ENCODE measurements at regions not wholly inside any gene's neighbourhood (a gene's known extent, or its start where the extent isn't known, plus 50 kb on each side); places are given as distances from the start of the nearest gene placed in this dataset.

DNA sequence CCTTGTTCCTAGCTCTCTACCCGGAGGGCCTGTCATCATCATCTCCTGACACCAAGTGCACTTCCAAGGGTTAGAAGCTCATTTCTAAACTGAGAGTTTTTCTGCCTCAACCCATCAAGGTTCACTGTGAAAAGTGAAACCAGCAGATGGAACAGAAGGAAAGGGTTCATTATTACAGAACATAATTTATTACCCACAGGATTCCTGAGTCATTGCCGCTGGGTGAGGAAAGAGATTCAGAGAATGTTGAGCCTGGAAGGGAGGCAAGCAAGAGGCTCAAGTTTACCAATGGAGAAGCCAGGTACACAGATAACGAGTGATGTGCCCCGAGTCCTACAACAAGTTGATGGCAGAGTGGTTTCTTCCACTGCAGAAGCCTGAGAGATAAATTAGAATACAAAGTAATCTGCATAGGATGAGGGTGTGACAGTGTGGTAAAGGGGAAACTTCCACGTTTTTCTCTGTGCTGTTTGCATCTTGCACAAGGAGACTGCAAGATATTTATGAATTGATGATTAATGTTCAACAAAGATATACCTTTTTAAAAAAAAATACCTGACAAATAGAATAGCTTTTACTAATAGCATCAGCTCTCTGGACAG, 80.5 kb upstream of the SETMAR start:
- intact Hi-C loops (cut with DNase I): no loop called here
- H3K4me3 ChIP-seq: no peak overlapping the region
- no peak for TF ChIP-seq POLR2A (IDR thresholded peaks at IDR 0.05)
- TF ChIP-seq, protein P1, sequence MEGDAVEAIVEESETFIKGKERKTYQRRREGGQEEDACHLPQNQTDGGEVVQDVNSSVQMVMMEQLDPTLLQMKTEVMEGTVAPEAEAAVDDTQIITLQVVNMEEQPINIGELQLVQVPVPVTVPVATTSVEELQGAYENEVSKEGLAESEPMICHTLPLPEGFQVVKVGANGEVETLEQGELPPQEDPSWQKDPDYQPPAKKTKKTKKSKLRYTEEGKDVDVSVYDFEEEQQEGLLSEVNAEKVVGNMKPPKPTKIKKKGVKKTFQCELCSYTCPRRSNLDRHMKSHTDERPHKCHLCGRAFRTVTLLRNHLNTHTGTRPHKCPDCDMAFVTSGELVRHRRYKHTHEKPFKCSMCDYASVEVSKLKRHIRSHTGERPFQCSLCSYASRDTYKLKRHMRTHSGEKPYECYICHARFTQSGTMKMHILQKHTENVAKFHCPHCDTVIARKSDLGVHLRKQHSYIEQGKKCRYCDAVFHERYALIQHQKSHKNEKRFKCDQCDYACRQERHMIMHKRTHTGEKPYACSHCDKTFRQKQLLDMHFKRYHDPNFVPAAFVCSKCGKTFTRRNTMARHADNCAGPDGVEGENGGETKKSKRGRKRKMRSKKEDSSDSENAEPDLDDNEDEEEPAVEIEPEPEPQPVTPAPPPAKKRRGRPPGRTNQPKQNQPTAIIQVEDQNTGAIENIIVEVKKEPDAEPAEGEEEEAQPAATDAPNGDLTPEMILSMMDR (IDR thresholded peaks at IDR 0.05): no peak
- no peaks in the 10 kb centered on the region for H3K27me3 ChIP-seq
- no peaks in the 10 kb centered on the region for H3K9me3 ChIP-seq
- H3K27ac ChIP-seq: no peak overlapping the region
- no peaks in the 10 kb centered on the region for H3K36me3 ChIP-seq
- no peaks in the 10 kb centered on the region for H3K4me1 ChIP-seq
- DNase-seq: no peak
- WGBS, 2 donors: 39 to 57% methylated on average over 5 of the region's 5 CpGs

DNA sequence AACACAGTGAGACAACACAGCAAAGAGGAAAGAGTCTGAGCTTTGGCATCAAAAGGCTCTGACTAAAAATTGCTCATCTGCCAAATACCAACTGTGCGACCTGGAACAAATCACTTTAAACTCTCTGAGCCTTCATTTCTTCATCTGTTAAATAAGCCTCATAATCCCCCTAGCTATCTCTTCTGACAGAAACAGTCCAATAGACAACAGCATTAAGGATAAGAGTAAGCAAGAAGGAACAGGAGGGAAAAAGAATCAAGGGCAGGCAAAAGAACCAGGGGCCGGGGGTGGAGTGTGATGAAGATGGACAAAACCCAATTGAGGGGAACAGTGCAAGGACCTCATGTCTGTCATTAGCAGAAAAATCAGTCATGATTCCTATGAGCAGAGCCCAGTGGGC, 79.4 kb upstream of the SETMAR start:
- 66 to 83% methylated on average over 2 of the region's 2 CpGs for WGBS, 2 donors
- Histone ChIP-seq H3K4me1 (no peaks in the 10 kb centered on the region), H3K27ac (no peak overlapping the region), H3K9me3 (no peaks in the 10 kb centered on the region), H3K36me3 (no peaks in the 10 kb centered on the region), H3K4me3 (no peak overlapping the region), H3K27me3 (no peaks in the 10 kb centered on the region)
- intact Hi-C loops (cut with DNase I): no loop called here
- DNase-seq: no peak
- TF ChIP-seq, protein P1 (IDR thresholded peaks at IDR 0.05): no peak
- TF ChIP-seq POLR2A (IDR thresholded peaks at IDR 0.05): no peak

DNA sequence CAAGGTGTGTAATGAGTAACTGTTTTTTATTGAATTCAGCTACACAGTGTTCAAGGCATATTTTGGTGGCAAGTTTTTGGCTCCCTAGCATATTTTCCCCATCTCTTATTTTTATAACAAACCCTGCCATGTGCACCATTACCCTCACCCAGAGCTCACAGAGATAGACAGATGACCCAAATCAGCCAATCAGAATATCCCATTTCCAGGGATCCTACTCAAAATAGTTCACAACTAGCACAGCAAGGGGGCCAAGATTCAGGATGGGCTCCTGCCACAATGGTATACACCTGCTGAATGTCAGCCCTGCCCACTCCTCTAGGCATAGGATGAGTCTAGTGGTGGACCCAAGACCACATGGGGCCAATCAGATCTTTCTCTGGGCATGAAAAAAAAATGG, 78.8 kb upstream of the SETMAR start:
- Histone ChIP-seq H3K4me3 (no peak overlapping the region), H3K27me3 (no peaks in the 10 kb centered on the region), H3K9me3 (no peaks in the 10 kb centered on the region), H3K27ac (no peak overlapping the region), H3K4me1 (no peaks in the 10 kb centered on the region), H3K36me3 (no peaks in the 10 kb centered on the region)
- DNase-seq: no peak
- TF ChIP-seq, protein P1 (IDR thresholded peaks at IDR 0.05): no peak
- no peak for TF ChIP-seq POLR2A (IDR thresholded peaks at IDR 0.05)
- intact Hi-C loops (cut with DNase I): no loop called here

DNA sequence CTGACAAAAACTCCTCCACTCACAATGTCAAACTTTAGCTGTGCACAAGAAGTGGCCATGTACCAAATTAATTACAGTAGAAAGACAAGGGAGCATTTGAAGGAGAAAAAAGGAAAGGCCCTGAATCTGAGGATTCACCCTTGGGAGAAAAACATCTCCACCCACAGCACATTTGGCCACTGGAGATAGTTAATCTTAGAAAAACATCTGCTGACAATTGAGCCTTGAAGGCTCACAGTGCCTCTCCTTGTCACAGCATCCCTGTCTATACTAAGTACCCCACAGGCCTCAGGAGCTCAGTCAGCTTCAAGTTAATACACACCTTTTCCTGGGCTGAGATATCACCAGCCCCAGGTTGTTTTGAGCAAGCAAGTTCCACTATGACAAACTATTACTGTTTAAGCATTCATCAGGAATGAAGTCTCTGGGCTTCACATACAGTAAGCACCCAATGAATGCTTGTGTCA, 78.1 kb upstream of the SETMAR start:
- no peaks in the 10 kb centered on the region for H3K27me3 ChIP-seq
- TF ChIP-seq, protein P1 (IDR thresholded peaks at IDR 0.05): no peak
- TF ChIP-seq POLR2A (IDR thresholded peaks at IDR 0.05): no peak
- DNase-seq: no peak
- H3K27ac ChIP-seq: no peak overlapping the region
- no peak overlapping the region for H3K4me3 ChIP-seq
- no peaks in the 10 kb centered on the region for H3K36me3 ChIP-seq
- H3K9me3 ChIP-seq: no peaks in the 10 kb centered on the region
- intact Hi-C loops (cut with DNase I): no loop called here
- H3K4me1 ChIP-seq: no peaks in the 10 kb centered on the region

DNA sequence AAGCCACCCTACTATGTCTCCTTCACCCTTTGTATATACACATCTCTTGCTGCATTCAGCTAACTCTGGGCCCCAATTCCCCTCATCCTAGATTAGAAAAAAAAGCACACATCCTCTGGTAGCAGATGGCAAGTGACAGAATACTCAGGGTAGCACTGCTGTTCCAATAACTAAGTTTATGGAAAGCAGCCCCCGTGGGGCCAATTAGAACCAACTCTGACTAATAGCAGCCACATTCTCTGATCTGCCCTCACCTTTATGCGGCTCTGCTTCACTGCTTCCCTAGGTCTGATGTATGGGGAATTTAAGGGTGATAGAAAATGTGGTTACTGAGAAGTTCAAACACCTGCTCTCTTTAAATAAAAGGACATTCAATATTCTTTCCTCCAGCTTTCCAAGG, 74.9 kb upstream of the SETMAR start:
- no peaks in the 10 kb centered on the region for H3K4me1 ChIP-seq
- intact Hi-C loops (cut with DNase I): no loop called here
- no peaks in the 10 kb centered on the region for H3K36me3 ChIP-seq
- H3K4me3 ChIP-seq: no peak overlapping the region
- no peaks in the 10 kb centered on the region for H3K9me3 ChIP-seq
- no peak for TF ChIP-seq POLR2A (IDR thresholded peaks at IDR 0.05)
- TF ChIP-seq, protein P1 (IDR thresholded peaks at IDR 0.05): no peak
- WGBS, 2 donors: 80 to 92% methylated on average over 2 of the region's 2 CpGs
- DNase-seq: no peak
- no peak overlapping the region for H3K27ac ChIP-seq
- no peaks in the 10 kb centered on the region for H3K27me3 ChIP-seq

All from esophagus squamous epithelium (tissue), 5 donors.